Calu3 (cell line): ENCODE measurements at regions not wholly inside any gene's neighbourhood (a gene's known extent, or its start where the extent isn't known, plus 50 kb on each side); places are given as distances from the start of the nearest gene placed in this dataset.

Source experiments
- BruUV-seq: library from RNA; stranded (reverse); fragments of 400-500 nt; replicated peaks from 2 replicates; lab custom pipeline; 2021; lab: Mats Ljungman, UMichigan
- CTCF ChIA-PET: fragments of 300-600 bp; sonication (Branson Sonifier 250); formaldehyde crosslinking; loops from one replicate; lab custom pipeline; 2022; ENCODE audit warnings: antibody characterized with exemption; lab: Charles Lee
- DNase-seq: peaks from one replicate; pipeline ENCODE4 v3.0.0; 2022
- H3K27ac Mint-ChIP-seq: one replicate; pipeline ENCODE4 v1.8.0; 2022; ENCODE audit warnings: mixed read lengths; ENCODE audit not compliant: unreplicated experiment
- H3K27me3 Mint-ChIP-seq: one replicate; pipeline ENCODE4 v1.8.0; 2022; ENCODE audit warnings: mixed read lengths; ENCODE audit not compliant: unreplicated experiment
- H3K36me3 Mint-ChIP-seq: one replicate; pipeline ENCODE4 v1.8.0; 2022; ENCODE audit warnings: mild to moderate bottlenecking, moderate library complexity, mixed read lengths; ENCODE audit not compliant: insufficient read depth, unreplicated experiment
- H3K4me1 Mint-ChIP-seq: one replicate; pipeline ENCODE4 v1.8.0; 2022; ENCODE audit warnings: mild to moderate bottlenecking, low read depth, mixed read lengths; ENCODE audit not compliant: unreplicated experiment
- H3K4me3 Mint-ChIP-seq: one replicate; pipeline ENCODE4 v1.8.0; 2022; ENCODE audit warnings: mild to moderate bottlenecking, low read depth, moderate library complexity, mixed read lengths; ENCODE audit not compliant: unreplicated experiment
- H3K9me3 Mint-ChIP-seq: one replicate; pipeline ENCODE4 v1.8.0; 2022; ENCODE audit warnings: low read depth, mixed read lengths; ENCODE audit not compliant: unreplicated experiment
- intact Hi-C: fragments of 100-400 bp; cut with micrococcal nuclease; formaldehyde crosslinking; loops from one replicate; pipeline ENCODE4 v1.10.0; 2022; ENCODE audit not compliant: unreplicated experiment
- TF ChIP-seq, protein P1 (sequence below): fragments of 200-600 bp; IDR thresholded peaks from one replicate; pipeline ENCODE4 v1.8.0; 2022; ENCODE audit warnings: antibody characterized with exemption; ENCODE audit not compliant: unreplicated experiment

DNA sequence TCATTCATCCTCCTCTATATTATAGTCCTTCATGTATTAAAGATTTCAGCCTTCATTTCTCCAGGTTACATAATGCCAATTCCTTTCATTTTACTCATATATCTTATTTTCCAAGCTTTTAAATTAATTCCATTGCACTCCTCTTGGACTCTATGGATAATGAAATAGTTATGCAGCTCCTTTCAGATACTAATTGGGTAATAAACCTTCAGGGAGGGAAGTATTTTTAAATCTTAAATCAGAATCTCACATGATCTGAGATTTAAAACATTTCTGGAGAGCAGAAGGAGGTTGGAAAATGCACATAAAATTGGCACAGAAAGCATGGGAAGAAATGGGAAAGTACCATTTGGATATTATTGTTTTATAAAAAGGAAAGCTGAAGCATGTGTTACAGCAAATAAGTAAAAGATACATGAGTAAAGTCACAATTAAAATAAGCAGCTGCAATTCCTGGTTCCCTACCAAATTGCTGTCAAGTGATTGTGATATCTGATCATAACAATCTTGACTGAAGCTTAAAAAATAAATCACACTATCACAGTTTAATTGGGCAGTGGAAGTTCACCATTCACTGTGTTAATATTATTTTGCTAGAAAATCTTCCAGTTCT is 257.9 kb upstream of the NREP start:
- no peaks in the 10 kb centered on the region for H3K9me3 Mint-ChIP-seq
- BruUV-seq = no TSS peak
- H3K36me3 Mint-ChIP-seq = no peaks in the 10 kb centered on the region
- intact Hi-C loops = no loop called here
- TF ChIP-seq, protein P1, sequence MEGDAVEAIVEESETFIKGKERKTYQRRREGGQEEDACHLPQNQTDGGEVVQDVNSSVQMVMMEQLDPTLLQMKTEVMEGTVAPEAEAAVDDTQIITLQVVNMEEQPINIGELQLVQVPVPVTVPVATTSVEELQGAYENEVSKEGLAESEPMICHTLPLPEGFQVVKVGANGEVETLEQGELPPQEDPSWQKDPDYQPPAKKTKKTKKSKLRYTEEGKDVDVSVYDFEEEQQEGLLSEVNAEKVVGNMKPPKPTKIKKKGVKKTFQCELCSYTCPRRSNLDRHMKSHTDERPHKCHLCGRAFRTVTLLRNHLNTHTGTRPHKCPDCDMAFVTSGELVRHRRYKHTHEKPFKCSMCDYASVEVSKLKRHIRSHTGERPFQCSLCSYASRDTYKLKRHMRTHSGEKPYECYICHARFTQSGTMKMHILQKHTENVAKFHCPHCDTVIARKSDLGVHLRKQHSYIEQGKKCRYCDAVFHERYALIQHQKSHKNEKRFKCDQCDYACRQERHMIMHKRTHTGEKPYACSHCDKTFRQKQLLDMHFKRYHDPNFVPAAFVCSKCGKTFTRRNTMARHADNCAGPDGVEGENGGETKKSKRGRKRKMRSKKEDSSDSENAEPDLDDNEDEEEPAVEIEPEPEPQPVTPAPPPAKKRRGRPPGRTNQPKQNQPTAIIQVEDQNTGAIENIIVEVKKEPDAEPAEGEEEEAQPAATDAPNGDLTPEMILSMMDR = no peak
- CTCF ChIA-PET = interaction anchor here (0.7 kb wide), 1 partner anchor 55 kb away, joined by 4 read pairs; no protein-coding TSS in a partner anchor
- H3K27ac Mint-ChIP-seq = no peak overlapping the region
- H3K27me3 Mint-ChIP-seq = no peaks in the 10 kb centered on the region
- H3K4me3 Mint-ChIP-seq = no peak overlapping the region
- no peak for DNase-seq
- no peaks in the 10 kb centered on the region for H3K4me1 Mint-ChIP-seq

DNA sequence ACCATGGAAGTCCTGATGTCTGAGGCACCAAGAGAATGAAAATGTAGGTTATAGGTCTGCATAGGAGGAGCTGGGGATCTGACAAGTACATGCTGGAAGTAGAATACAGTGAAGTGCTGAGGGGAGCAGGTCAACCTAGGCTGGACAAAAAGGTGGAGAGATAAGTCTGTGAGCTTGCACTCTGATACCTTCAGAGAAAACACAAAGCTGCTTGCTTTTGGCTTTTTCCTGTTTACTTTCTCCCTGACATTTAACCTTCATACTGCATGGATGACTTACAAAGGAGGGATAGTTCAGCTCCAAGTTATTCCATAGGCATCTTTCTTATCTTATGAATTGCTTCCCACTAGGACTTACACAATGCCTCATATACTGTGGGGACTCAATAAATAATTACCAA is 256.7 kb upstream of the NREP start:
- DNase-seq = no peak
- Mint-ChIP-seq H3K4me3 (no peak overlapping the region), H3K27ac (no peak overlapping the region), H3K27me3 (no peaks in the 10 kb centered on the region), H3K9me3 (no peaks in the 10 kb centered on the region), H3K36me3 (no peaks in the 10 kb centered on the region), H3K4me1 (no peaks in the 10 kb centered on the region)
- CTCF ChIA-PET = no interaction called here
- TF ChIP-seq, protein P1 = no peak
- intact Hi-C loops = no loop called here
- no TSS peak for BruUV-seq

DNA sequence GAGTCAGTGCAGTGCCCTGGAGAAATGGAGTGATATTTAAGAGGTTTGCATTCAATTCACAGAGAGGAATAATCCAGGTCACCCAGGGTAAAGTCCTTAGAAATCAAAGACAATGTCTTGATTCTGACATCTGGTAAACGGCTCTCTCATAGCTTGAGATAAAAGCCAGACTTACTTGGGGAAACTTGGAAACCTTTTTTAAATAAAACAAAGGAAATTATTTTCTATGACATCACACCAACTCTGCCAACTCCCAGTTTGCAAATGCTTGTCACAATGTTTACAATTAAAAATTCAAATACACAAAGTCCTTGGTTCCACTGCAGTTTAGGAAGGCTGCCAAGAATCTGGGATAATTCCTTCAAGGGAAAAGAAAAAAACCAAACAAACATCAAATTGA is 255.1 kb upstream of the NREP start:
- Mint-ChIP-seq H3K4me1 (no peaks in the 10 kb centered on the region), H3K4me3 (no peak overlapping the region), H3K9me3 (no peaks in the 10 kb centered on the region), H3K27me3 (no peaks in the 10 kb centered on the region), H3K36me3 (no peaks in the 10 kb centered on the region), H3K27ac (no peak overlapping the region)
- CTCF ChIA-PET = no interaction called here
- TF ChIP-seq, protein P1 = no peak
- BruUV-seq = no TSS peak
- DNase-seq = no peak
- intact Hi-C loops = no loop called here

DNA sequence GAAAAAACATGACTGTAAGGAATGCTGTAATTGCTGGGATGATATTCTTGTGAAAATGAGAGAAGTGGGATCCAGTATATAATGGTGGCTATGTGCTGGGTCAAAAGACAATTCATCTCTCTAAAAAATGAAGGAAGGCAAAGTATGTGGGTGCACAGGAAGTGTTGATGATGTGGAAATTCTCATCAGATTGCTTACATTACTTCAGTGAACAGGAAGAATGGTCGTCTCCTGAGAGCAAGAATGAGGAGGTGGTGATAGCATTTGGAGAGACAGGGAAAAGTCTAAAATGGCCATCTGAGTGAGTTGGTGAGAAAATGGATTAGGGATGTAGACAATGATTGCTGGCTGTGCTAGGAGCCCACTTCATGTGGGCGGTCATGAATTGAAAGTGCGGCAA is 253.5 kb upstream of the NREP start:
- CTCF ChIA-PET = no interaction called here
- Mint-ChIP-seq H3K27ac (no peak overlapping the region), H3K27me3 (no peaks in the 10 kb centered on the region), H3K4me3 (no peak overlapping the region), H3K4me1 (no peaks in the 10 kb centered on the region), H3K36me3 (no peaks in the 10 kb centered on the region), H3K9me3 (no peaks in the 10 kb centered on the region)
- TF ChIP-seq, protein P1 = no peak
- BruUV-seq = no TSS peak
- intact Hi-C loops = no loop called here
- DNase-seq = no peak
